ENCODE measurements at regions not wholly inside any gene's neighbourhood (a gene's known extent, or its start where the extent isn't known, plus 50 kb on each side); places are given as distances from the start of the nearest gene placed in this dataset.

DNA sequence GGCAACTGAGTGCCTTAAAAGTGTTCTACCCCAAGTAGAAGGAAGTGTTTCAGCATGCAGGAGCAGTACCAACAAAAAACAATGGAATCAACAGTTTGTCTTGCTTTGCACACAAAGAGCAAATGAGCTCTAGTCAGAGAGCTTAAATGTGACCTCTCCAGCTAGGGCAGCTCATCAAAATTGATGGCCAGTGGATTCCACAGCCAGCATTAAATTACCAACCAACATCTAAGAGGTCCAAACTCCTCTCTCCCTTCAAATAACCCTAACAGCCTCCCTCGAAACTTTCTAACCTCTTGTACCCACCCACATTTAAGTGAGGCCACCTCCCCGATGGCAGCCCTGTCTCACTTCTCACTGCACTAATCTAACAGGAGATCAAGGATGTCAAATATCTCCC lies 219.9 kb downstream of the CHIC2 start:
- no peak for TF ChIP-seq POLR2A (IDR thresholded peaks at IDR 0.05)
- TF ChIP-seq, protein P1, sequence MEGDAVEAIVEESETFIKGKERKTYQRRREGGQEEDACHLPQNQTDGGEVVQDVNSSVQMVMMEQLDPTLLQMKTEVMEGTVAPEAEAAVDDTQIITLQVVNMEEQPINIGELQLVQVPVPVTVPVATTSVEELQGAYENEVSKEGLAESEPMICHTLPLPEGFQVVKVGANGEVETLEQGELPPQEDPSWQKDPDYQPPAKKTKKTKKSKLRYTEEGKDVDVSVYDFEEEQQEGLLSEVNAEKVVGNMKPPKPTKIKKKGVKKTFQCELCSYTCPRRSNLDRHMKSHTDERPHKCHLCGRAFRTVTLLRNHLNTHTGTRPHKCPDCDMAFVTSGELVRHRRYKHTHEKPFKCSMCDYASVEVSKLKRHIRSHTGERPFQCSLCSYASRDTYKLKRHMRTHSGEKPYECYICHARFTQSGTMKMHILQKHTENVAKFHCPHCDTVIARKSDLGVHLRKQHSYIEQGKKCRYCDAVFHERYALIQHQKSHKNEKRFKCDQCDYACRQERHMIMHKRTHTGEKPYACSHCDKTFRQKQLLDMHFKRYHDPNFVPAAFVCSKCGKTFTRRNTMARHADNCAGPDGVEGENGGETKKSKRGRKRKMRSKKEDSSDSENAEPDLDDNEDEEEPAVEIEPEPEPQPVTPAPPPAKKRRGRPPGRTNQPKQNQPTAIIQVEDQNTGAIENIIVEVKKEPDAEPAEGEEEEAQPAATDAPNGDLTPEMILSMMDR (IDR thresholded peaks at IDR 0.05 in 4 of 5, conservative IDR thresholded peaks at IDR 0.05 in 1 of 5) = no peak

Data from gastrocnemius medialis (tissue), 4 donors.